Endothelial cell of umbilical vein (primary cell): ENCODE measurements at regions not wholly inside any gene's neighbourhood (a gene's known extent, or its start where the extent isn't known, plus 50 kb on each side); places are given as distances from the start of the nearest gene placed in this dataset.

Source experiments
- BruUV-seq: library from RNA; stranded (reverse); fragments of 400-500 nt; replicated peaks from 2 replicates; lab custom pipeline; 2021; lab: Mats Ljungman, UMichigan
- CTCF ChIA-PET: fragments of 300-600, 350-600 bp; sonication (Branson Sonifier 250); formaldehyde crosslinking; loops from one replicate; lab custom pipeline; 2021; ENCODE audit warnings: antibody characterized with exemption, inconsistent platforms; lab: Charles Lee
- POLR2A ChIA-PET: fragments of 300-600, 350-600 bp; sonication (Branson Sonifier 250); formaldehyde crosslinking; loops from one replicate; lab custom pipeline; 2021; ENCODE audit warnings: antibody characterized with exemption, inconsistent platforms; lab: Charles Lee
- DNase-seq: peaks from one replicate; pipeline ENCODE4 v3.0.0-alpha.2; 2011; ENCODE audit warnings: low read depth, low spot score
- FAIRE-seq: peaks from 2 replicates; lab custom pipeline; 2011; peaks lifted over from hg19 to GRCh38; lab: Jason Lieb, UNC
- H2AFZ ChIP-seq: 2 replicates; pipeline ENCODE4 v1.6.0; 2012; ENCODE audit warnings: low read depth, low read length, control low read depth, inconsistent platforms
- H3K27ac ChIP-seq: 2 replicates; pipeline ENCODE4 v1.5.1; 2011; ENCODE audit warnings: low read depth, mild to moderate bottlenecking, control low read depth, low read length, moderate library complexity; ENCODE audit not compliant: insufficient read depth
- H3K27me3 ChIP-seq, 2 experiments: 2 replicates each; pipeline versions ENCODE4 v1.6.0 to v1.6.1; 2011; ENCODE audit warnings: low read length in 2 of 2, mixed read lengths in 1 of 2; ENCODE audit not compliant: control insufficient read depth in 2 of 2, insufficient read depth in 2 of 2
- H3K36me3 ChIP-seq, 2 experiments: 2 replicates in 1 of 2; 3 replicates in 1 of 2; pipeline ENCODE4 v1.5.1; 2011; ENCODE audit warnings: low read length in 2 of 2, mild to moderate bottlenecking in 1 of 2, moderate library complexity in 1 of 2; ENCODE audit not compliant: control insufficient read depth in 2 of 2, insufficient read depth in 2 of 2; ENCODE audit errors: extremely low read depth in 1 of 2
- H3K4me1 ChIP-seq: 3 replicates; pipeline ENCODE4 v1.5.1; 2011; ENCODE audit warnings: mild to moderate bottlenecking, low read length; ENCODE audit not compliant: control insufficient read depth, insufficient read depth; ENCODE audit errors: extremely low read depth
- H3K4me2 ChIP-seq: 2 replicates; pipeline ENCODE4 v1.6.1; 2011; ENCODE audit warnings: low read length, control low read depth, mixed read lengths; ENCODE audit not compliant: insufficient read depth
- H3K4me3 ChIP-seq, 3 experiments: fragments of 200-600 bp in 1 of 3; sonication (generic), shearing (Covaris generic) in 1 of 3; replicated peaks in 1 of 3; 2 replicates each; pipeline ENCODE4 v1.5.1; 2011 to 2016; ENCODE audit warnings: control low read depth in 3 of 3, low read length in 3 of 3, mild to moderate bottlenecking in 2 of 3, inconsistent platforms in 1 of 3, low read depth in 1 of 3, moderate library complexity in 1 of 3; ENCODE audit not compliant: insufficient read depth in 1 of 3
- H3K79me2 ChIP-seq: 2 replicates; pipeline ENCODE4 v1.6.0; 2012; ENCODE audit warnings: low read length, inconsistent platforms; ENCODE audit not compliant: control insufficient read depth, insufficient read depth
- H3K9ac ChIP-seq: replicated peaks from 2 replicates; pipeline ENCODE3; 2011; ENCODE audit warnings: low read length, control low read depth; ENCODE audit not compliant: insufficient read depth; ENCODE audit errors: extremely low read depth
- H3K9me1 ChIP-seq: replicated peaks from 3 replicates; pipeline ENCODE4 v1.6.0; 2011; ENCODE audit warnings: mild to moderate bottlenecking, low read length; ENCODE audit not compliant: control insufficient read depth, insufficient read depth; ENCODE audit errors: extremely low read depth
- H3K9me3 ChIP-seq: replicated peaks from 2 replicates; pipeline ENCODE4 v1.5.1; 2012; ENCODE audit warnings: low read length, inconsistent platforms; ENCODE audit not compliant: control insufficient read depth, insufficient read depth
- H4K20me1 ChIP-seq: replicated peaks from 2 replicates; pipeline ENCODE3; 2011; ENCODE audit warnings: mild to moderate bottlenecking, low read length; ENCODE audit not compliant: control insufficient read depth, insufficient read depth; ENCODE audit errors: extremely low read depth
- CTCF ChIP-seq, 2 donors: IDR thresholded peaks; 1 replicate in 1 of 2; 2 replicates in 1 of 2; pipeline ENCODE4 v1.5.1; 2011; ENCODE audit warnings: low read length in 2 of 2, mild to moderate bottlenecking in 2 of 2, moderate library complexity in 2 of 2, control low read depth in 1 of 2, inconsistent platforms in 1 of 2, low read depth in 1 of 2; ENCODE audit not compliant: insufficient read depth in 1 of 2; ENCODE audit errors: extremely low read depth in 1 of 2
- EZH2 ChIP-seq: IDR thresholded peaks from 2 replicates; pipeline ENCODE4 v1.6.1; 2012; ENCODE audit warnings: borderline replicate concordance, low read depth, mild to moderate bottlenecking, moderate library complexity, low read length, inconsistent platforms; ENCODE audit not compliant: severe bottlenecking
- FOS ChIP-seq: IDR thresholded peaks from 2 replicates; pipeline ENCODE4 v1.6.1; 2011; ENCODE audit warnings: mild to moderate bottlenecking, low read length, moderate library complexity, borderline replicate concordance; ENCODE audit not compliant: insufficient read depth
- GATA2 ChIP-seq: IDR thresholded peaks from 2 replicates; pipeline ENCODE4 v1.7.0; 2011; ENCODE audit warnings: low read depth, mild to moderate bottlenecking, moderate library complexity, mixed read lengths, low read length; ENCODE audit not compliant: insufficient read length, insufficient read depth
- JUN ChIP-seq: IDR thresholded peaks from 2 replicates; pipeline ENCODE4 v1.6.1; 2011; ENCODE audit warnings: borderline replicate concordance, low read depth; ENCODE audit not compliant: insufficient read length, insufficient read depth
- MAX ChIP-seq: IDR thresholded peaks from 2 replicates; pipeline ENCODE4 v1.6.1; 2011; ENCODE audit not compliant: insufficient read depth, insufficient read length
- MYC ChIP-seq: IDR thresholded peaks from one replicate; pipeline ENCODE4 v1.6.1; 2011; ENCODE audit warnings: mild to moderate bottlenecking, low read depth, low read length
- POLR2A ChIP-seq: IDR thresholded peaks from 2 replicates; pipeline ENCODE4 v1.6.1; 2012; ENCODE audit warnings: low read depth, mild to moderate bottlenecking, control low read depth, low read length
- POLR2AphosphoS5 ChIP-seq: IDR thresholded peaks from 2 replicates; pipeline ENCODE4 v1.6.1; 2012; ENCODE audit warnings: low read depth, mild to moderate bottlenecking, control low read depth, low read length, moderate library complexity; ENCODE audit not compliant: insufficient read depth
- dilution Hi-C: fragments of 300-500 bp; cut with MboI; formaldehyde crosslinking; loops from one replicate; pipeline ENCODE4 v1.15.0; 2019; ENCODE audit warnings: low sequenced_read_pairs; ENCODE audit not compliant: extremely low pct_ligation_motif_present
- intact Hi-C: fragments of 100-400 bp; cut with micrococcal nuclease; formaldehyde crosslinking; loops from one replicate; pipeline ENCODE4 v1.10.0; 2022

GRCh38 chr13:37375724-37376123 lies 222.8 kb downstream of the POSTN start:
- POLR2A ChIA-PET, result no interaction called here
- no peak for FAIRE-seq
- TF ChIP-seq CTCF (IDR thresholded peaks at IDR 0.05; ENCODE audit: extremely low read depth in 1 of 2, insufficient read depth in 1 of 2, low read depth in 1 of 2, low read length in 2 of 2) (no peak), GATA2 (no peak), POLR2AphosphoS5 (no peak), MAX (no peak), POLR2A (no peak), MYC (no peak), EZH2 (no peak), JUN (no peak), FOS (no peak)

More at GRCh38 chr13:37375724-37376123, 222.8 kb downstream of the POSTN start:
- no peaks in the 10 kb centered on the region for H4K20me1 ChIP-seq
- no peaks in the 10 kb centered on the region for H3K4me1 ChIP-seq
- no peak for DNase-seq
- H2AFZ ChIP-seq, result no peak overlapping the region
- no peaks in the 10 kb centered on the region for H3K36me3 ChIP-seq
- no peak overlapping the region for H3K9ac ChIP-seq
- intact Hi-C loops (no loop called here), dilution Hi-C loops (no loop called here)
- no peaks in the 10 kb centered on the region for H3K79me2 ChIP-seq
- H3K9me1 ChIP-seq, result no peaks in the 10 kb centered on the region
- no TSS peak for BruUV-seq
- H3K9me3 ChIP-seq, result no peaks in the 10 kb centered on the region
- CTCF ChIA-PET, result no interaction called here
- no peak overlapping the region for H3K4me2 ChIP-seq
- H3K4me3 ChIP-seq, result no peak overlapping the region
- H3K27ac ChIP-seq, result no peak overlapping the region
- peaks cover 0 to 2% of the 10 kb centered on the region in 2 experiments for H3K27me3 ChIP-seq
